B cell (primary cell): ENCODE measurements at regions not wholly inside any gene's neighbourhood (a gene's known extent, or its start where the extent isn't known, plus 50 kb on each side); places are given as distances from the start of the nearest gene placed in this dataset.

Experiments used
- ATAC-seq: fragments of 200-7000 bp; cut with Tn5 transposase; one replicate; pipeline ENCODE4 v1.10.0; 2021; ENCODE audit warnings: low read depth, mild to moderate bottlenecking, moderate number of reproducible peaks, moderate library complexity
- CTCF ChIA-PET: fragments of 350-600 bp; sonication (Branson Sonifier 250); formaldehyde crosslinking; loops from one replicate; lab custom pipeline; 2021; ENCODE audit warnings: antibody characterized with exemption, inconsistent platforms; lab: Charles Lee
- POLR2A ChIA-PET: fragments of 350-600 bp; sonication (Branson Sonifier 250); formaldehyde crosslinking; loops from one replicate; lab custom pipeline; 2021; ENCODE audit warnings: antibody characterized with exemption; lab: Charles Lee
- DNase-seq: peaks from one replicate; pipeline ENCODE4 v3.0.0; 2013
- H2AFZ ChIP-seq: 2 replicates; pipeline ENCODE4 v1.6.1; 2012; ENCODE audit warnings: mild to moderate bottlenecking, low read depth, low read length; ENCODE audit not compliant: insufficient read depth, poor library complexity, severe bottlenecking
- H3K27ac ChIP-seq, 2 donors: 1 replicate in 1 of 2; 2 replicates in 1 of 2; pipeline ENCODE4 v1.5.1; 2012 to 2013; ENCODE audit warnings: low read length in 2 of 2, mild to moderate bottlenecking in 2 of 2, moderate library complexity in 1 of 2
- H3K27me3 ChIP-seq, 4 experiments: fragments of 200-600 bp in 1 of 4; sonication (generic) in 1 of 4; replicated peaks in 1 of 4; 1 replicate in 2 of 4; 2 replicates in 2 of 4; pipeline versions ENCODE4 v1.6.1 to v1.7.0; 2013 to 2016; ENCODE audit warnings: low read length in 3 of 4, mild to moderate bottlenecking in 2 of 4, mixed read lengths in 1 of 4, moderate library complexity in 1 of 4; ENCODE audit not compliant: insufficient read depth in 4 of 4, control insufficient read depth in 3 of 4; ENCODE audit errors: control extremely low read depth in 1 of 4
- H3K36me3 ChIP-seq, 2 experiments: replicated peaks in 1 of 2; 1 replicate in 1 of 2; 2 replicates in 1 of 2; pipeline versions ENCODE4 v1.6.1 to v1.7.1; 2013; ENCODE audit warnings: low read length in 1 of 2; ENCODE audit not compliant: insufficient read depth in 2 of 2, control insufficient read depth in 1 of 2; ENCODE audit errors: control extremely low read depth in 1 of 2, extremely low read depth in 1 of 2
- H3K4me1 ChIP-seq, 2 donors: fragments of 200-600 bp in 1 of 2; sonication (generic) in 1 of 2; 1 replicate in 1 of 2; 2 replicates in 1 of 2; pipeline versions ENCODE4 v1.5.1 to v1.6.1; 2013 to 2017; ENCODE audit warnings: low read length in 2 of 2; ENCODE audit not compliant: control insufficient read depth in 2 of 2, insufficient read depth in 2 of 2
- H3K4me2 ChIP-seq: replicated peaks from 2 replicates; pipeline ENCODE3; 2012; ENCODE audit warnings: mild to moderate bottlenecking, low read depth, low read length; ENCODE audit not compliant: poor library complexity, severe bottlenecking
- H3K4me3 ChIP-seq, 5 experiments: fragments of 200-600 bp in 1 of 5; sonication (generic) in 1 of 5; 1 replicate in 3 of 5; 2 replicates in 2 of 5; pipeline versions ENCODE4 v1.5.1 to v1.7.0; 2011 to 2016; ENCODE audit warnings: low read length in 4 of 5, mild to moderate bottlenecking in 4 of 5, low read depth in 2 of 5, control low read depth in 1 of 5, moderate library complexity in 1 of 5; ENCODE audit not compliant: insufficient read depth in 1 of 5; ENCODE audit errors: control extremely low read depth in 1 of 5, extremely low read depth in 1 of 5
- H3K79me2 ChIP-seq: fragments of 200-600 bp; sonication (generic); one replicate; pipeline ENCODE4 v1.6.0; 2016; ENCODE audit warnings: low read length; ENCODE audit not compliant: control insufficient read depth, insufficient read depth
- H3K9ac ChIP-seq: fragments of 200-600 bp; sonication (generic); 2 replicates; pipeline ENCODE4 v1.6.1; 2017; ENCODE audit warnings: mild to moderate bottlenecking, low read length, moderate library complexity
- H3K9me3 ChIP-seq, 3 donors: one replicate each; pipeline versions ENCODE4 v1.6.1 to v1.7.1; 2013; ENCODE audit warnings: low read length in 2 of 3; ENCODE audit not compliant: control insufficient read depth in 2 of 3, insufficient read depth in 1 of 3; ENCODE audit errors: control extremely low read depth in 1 of 3
- H4K20me1 ChIP-seq: 2 replicates; pipeline ENCODE4 v1.6.0; 2012; ENCODE audit warnings: mild to moderate bottlenecking, low read length; ENCODE audit not compliant: insufficient read depth, control insufficient read depth, poor library complexity, severe bottlenecking
- H3K27ac Mint-ChIP-seq: one replicate; pipeline ENCODE4 v1.8.0; 2021; ENCODE audit warnings: mixed read lengths
- H3K27me3 Mint-ChIP-seq: one replicate; pipeline ENCODE4 v1.8.0; 2021; ENCODE audit warnings: mixed read lengths
- H3K4me1 Mint-ChIP-seq: one replicate; pipeline ENCODE4 v1.8.0; 2021; ENCODE audit warnings: mixed read lengths
- H3K4me3 Mint-ChIP-seq: one replicate; pipeline ENCODE4 v1.8.0; 2021; ENCODE audit warnings: mixed read lengths
- H3K9me3 Mint-ChIP-seq: one replicate; pipeline ENCODE4 v1.8.0; 2022; ENCODE audit warnings: mixed read lengths; ENCODE audit not compliant: insufficient read depth
- EZH2 ChIP-seq: IDR thresholded peaks from 2 replicates; pipeline ENCODE4 v1.6.1; 2012; ENCODE audit warnings: borderline replicate concordance, low read depth, mild to moderate bottlenecking, moderate library complexity, low read length; ENCODE audit not compliant: insufficient read depth, poor library complexity, severe bottlenecking
- WGBS: methylation state at CpG from one replicate; pipeline ENCODE4 v1.1.5; 2013; ENCODE audit warnings: missing lambda C conversion rate; ENCODE audit not compliant: insufficient coverage; 5-methylcytosine and 5-hydroxymethylcytosine counted together
- intact Hi-C: fragments of 100-400 bp; cut with micrococcal nuclease; formaldehyde crosslinking; loops from one replicate; pipeline ENCODE4 v1.10.0; 2022
- TF ChIP-seq, protein P1 (sequence below): fragments of 200-600 bp; IDR thresholded peaks from one replicate; pipeline ENCODE4 v1.8.0; 2022; ENCODE audit warnings: antibody characterized with exemption, mild to moderate bottlenecking

DNA sequence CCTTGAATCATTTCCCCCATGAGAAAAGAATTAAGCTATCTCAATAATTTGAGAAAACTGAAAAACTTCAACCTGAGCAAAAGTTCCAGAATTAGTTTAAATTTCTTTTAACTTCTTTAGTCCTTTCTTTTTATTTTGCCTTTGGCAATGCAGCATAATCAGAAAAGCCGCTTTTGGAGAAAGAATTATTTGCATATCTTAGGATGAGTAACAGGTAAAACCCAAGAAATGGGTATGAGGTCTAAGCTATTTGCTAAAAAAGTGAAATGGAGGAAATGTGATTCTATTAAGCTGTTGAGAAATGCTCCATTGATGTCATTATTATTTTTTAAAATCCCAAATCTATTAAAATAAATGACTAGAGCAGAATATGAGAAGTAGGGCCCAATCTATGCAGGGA is 1238.3 kb upstream of the GBE1 start:
- Histone ChIP-seq H3K9ac (no peak overlapping the region), H3K79me2 (no peaks in the 10 kb centered on the region), H3K36me3 (no peaks in the 10 kb centered on the region), H2AFZ (no peak overlapping the region), H3K9me3 (no peaks in the 10 kb centered on the region), H3K27me3 (no peaks in the 10 kb centered on the region), H3K4me3 (no peak overlapping the region), H3K4me2 (no peak overlapping the region), H4K20me1 (no peaks in the 10 kb centered on the region), H3K4me1 (no peaks in the 10 kb centered on the region), H3K27ac (no peak overlapping the region)
- no peak for DNase-seq
- Mint-ChIP-seq H3K9me3 (no peaks in the 10 kb centered on the region), H3K27ac (no peak overlapping the region), H3K27me3 (no peaks in the 10 kb centered on the region), H3K4me3 (no peak overlapping the region), H3K4me1 (no peaks in the 10 kb centered on the region)
- no peak for ATAC-seq
- CTCF ChIA-PET: no interaction called here
- POLR2A ChIA-PET: no interaction called here
- WGBS: no CpG with 5 or more reads among the region's 1 CpG
- TF ChIP-seq, protein P1, sequence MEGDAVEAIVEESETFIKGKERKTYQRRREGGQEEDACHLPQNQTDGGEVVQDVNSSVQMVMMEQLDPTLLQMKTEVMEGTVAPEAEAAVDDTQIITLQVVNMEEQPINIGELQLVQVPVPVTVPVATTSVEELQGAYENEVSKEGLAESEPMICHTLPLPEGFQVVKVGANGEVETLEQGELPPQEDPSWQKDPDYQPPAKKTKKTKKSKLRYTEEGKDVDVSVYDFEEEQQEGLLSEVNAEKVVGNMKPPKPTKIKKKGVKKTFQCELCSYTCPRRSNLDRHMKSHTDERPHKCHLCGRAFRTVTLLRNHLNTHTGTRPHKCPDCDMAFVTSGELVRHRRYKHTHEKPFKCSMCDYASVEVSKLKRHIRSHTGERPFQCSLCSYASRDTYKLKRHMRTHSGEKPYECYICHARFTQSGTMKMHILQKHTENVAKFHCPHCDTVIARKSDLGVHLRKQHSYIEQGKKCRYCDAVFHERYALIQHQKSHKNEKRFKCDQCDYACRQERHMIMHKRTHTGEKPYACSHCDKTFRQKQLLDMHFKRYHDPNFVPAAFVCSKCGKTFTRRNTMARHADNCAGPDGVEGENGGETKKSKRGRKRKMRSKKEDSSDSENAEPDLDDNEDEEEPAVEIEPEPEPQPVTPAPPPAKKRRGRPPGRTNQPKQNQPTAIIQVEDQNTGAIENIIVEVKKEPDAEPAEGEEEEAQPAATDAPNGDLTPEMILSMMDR: no peak
- no peak for TF ChIP-seq EZH2
- intact Hi-C loops: no loop called here

DNA sequence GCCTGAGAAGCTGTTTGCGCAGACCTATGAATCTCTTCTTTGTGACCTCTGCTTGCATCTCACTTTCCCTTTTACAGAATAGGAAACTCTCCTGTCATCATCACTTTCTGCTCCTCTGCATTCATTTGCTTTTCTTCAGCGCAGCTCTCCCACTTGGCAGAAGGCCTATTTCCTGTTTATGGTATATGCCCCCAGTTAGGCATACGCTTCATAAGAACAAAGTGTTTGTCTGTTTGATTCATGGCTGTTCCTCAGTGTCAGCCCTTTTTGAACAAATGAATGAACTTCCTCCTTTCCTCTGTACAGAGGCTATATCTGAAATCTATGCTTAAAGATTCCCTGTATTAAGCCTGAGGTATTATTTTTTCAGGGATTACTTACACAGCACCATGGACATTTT is 1216.9 kb upstream of the GBE1 start:
- H3K4me2 ChIP-seq: no peak overlapping the region
- no peak overlapping the region for H2AFZ ChIP-seq
- H3K4me3 ChIP-seq: no peak overlapping the region
- H3K4me1 ChIP-seq: no peaks in the 10 kb centered on the region
- ChIA-PET CTCF (no interaction called here), POLR2A (no interaction called here)
- no peak overlapping the region for H3K4me3 Mint-ChIP-seq
- H3K27me3 Mint-ChIP-seq: no peaks in the 10 kb centered on the region
- no peak for TF ChIP-seq EZH2
- TF ChIP-seq, protein P1: no peak
- no peak overlapping the region for H3K27ac Mint-ChIP-seq
- H3K27ac ChIP-seq: no peak overlapping the region
- no peaks in the 10 kb centered on the region for H3K27me3 ChIP-seq
- no peaks in the 10 kb centered on the region for H3K4me1 Mint-ChIP-seq
- peaks cover 0 to 4% (median 0%) of the 10 kb centered on the region in 3 donors for H3K9me3 ChIP-seq
- peaks cover 5% of the 10 kb centered on the region for H3K9me3 Mint-ChIP-seq
- H3K79me2 ChIP-seq: no peaks in the 10 kb centered on the region
- ATAC-seq: no peak
- H4K20me1 ChIP-seq: no peaks in the 10 kb centered on the region
- intact Hi-C loops: no loop called here
- DNase-seq: no peak
- no peak overlapping the region for H3K9ac ChIP-seq
- WGBS: 50% methylated on average over 2 of the region's 3 CpGs
- H3K36me3 ChIP-seq: no peaks in the 10 kb centered on the region
